PFSK-1 (cell line): ENCODE measurements at regions not wholly inside any gene's neighbourhood (a gene's known extent, or its start where the extent isn't known, plus 50 kb on each side); places are given as distances from the start of the nearest gene placed in this dataset.

Experiments used
- POLR2AphosphoS5 ChIP-seq: IDR thresholded peaks from 2 replicates; pipeline ENCODE4 v1.6.1; 2012; ENCODE audit warnings: low read depth, mild to moderate bottlenecking, control low read depth, low read length, moderate library complexity
- REST ChIP-seq, 2 experiments: IDR thresholded peaks; 2 replicates each; pipeline versions ENCODE4 v1.6.1 to v1.8.0; 2011 to 2012; ENCODE audit warnings: low read depth in 2 of 2, low read length in 2 of 2, control low read depth in 1 of 2, inconsistent platforms in 1 of 2, mild to moderate bottlenecking in 1 of 2, moderate library complexity in 1 of 2; ENCODE audit not compliant: insufficient read depth in 1 of 2
- TAF1 ChIP-seq: IDR thresholded peaks from 2 replicates; pipeline ENCODE4 v1.6.1; 2012; ENCODE audit warnings: low read length, control low read depth, borderline replicate concordance; ENCODE audit not compliant: insufficient read depth

- TF ChIP-seq POLR2AphosphoS5 (no peak), REST (IDR thresholded peaks at IDR 0.05; ENCODE audit: insufficient read depth in 1 of 2, low read depth in 2 of 2, low read length in 2 of 2) (no peak), TAF1 (no peak)
These were observed 333.9 kb downstream of the LPIN1 start for GRCh38 chr2:12080360-12080759.
